ENCODE measurements at regions not wholly inside any gene's neighbourhood (a gene's known extent, or its start where the extent isn't known, plus 50 kb on each side); places are given as distances from the start of the nearest gene placed in this dataset.

DNA sequence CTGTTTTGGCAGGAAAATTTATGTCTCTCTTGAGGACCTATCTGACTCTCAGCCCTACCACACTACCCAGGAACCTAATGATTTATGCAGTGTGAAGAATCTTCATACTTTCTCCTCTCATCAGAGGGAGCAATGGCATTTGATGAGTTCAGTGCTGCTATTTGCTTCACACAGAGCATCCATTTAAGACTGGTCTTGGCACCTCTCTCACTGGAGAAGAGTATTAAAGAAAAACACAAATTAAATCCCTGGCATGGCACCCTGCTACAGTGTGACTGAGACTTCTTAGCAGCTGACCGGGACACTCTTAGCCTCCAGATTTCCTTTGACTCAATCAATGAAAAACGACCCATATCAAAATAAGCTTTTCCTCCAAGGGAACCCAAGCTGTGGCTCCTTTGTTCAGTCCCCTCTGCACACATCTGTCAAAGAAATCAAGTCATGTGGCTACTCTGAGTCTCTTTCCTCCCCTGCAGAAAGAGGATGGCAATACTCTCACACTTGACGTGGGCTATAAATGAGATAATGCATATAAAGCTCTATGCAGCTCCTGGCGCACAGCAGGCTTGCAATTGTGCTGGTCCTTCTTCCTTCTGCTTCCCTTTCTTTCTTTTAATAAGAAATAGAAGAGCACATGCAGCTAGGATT, 186.1 kb upstream of the E2F8 start (continued):
- TF ChIP-seq, protein P1, sequence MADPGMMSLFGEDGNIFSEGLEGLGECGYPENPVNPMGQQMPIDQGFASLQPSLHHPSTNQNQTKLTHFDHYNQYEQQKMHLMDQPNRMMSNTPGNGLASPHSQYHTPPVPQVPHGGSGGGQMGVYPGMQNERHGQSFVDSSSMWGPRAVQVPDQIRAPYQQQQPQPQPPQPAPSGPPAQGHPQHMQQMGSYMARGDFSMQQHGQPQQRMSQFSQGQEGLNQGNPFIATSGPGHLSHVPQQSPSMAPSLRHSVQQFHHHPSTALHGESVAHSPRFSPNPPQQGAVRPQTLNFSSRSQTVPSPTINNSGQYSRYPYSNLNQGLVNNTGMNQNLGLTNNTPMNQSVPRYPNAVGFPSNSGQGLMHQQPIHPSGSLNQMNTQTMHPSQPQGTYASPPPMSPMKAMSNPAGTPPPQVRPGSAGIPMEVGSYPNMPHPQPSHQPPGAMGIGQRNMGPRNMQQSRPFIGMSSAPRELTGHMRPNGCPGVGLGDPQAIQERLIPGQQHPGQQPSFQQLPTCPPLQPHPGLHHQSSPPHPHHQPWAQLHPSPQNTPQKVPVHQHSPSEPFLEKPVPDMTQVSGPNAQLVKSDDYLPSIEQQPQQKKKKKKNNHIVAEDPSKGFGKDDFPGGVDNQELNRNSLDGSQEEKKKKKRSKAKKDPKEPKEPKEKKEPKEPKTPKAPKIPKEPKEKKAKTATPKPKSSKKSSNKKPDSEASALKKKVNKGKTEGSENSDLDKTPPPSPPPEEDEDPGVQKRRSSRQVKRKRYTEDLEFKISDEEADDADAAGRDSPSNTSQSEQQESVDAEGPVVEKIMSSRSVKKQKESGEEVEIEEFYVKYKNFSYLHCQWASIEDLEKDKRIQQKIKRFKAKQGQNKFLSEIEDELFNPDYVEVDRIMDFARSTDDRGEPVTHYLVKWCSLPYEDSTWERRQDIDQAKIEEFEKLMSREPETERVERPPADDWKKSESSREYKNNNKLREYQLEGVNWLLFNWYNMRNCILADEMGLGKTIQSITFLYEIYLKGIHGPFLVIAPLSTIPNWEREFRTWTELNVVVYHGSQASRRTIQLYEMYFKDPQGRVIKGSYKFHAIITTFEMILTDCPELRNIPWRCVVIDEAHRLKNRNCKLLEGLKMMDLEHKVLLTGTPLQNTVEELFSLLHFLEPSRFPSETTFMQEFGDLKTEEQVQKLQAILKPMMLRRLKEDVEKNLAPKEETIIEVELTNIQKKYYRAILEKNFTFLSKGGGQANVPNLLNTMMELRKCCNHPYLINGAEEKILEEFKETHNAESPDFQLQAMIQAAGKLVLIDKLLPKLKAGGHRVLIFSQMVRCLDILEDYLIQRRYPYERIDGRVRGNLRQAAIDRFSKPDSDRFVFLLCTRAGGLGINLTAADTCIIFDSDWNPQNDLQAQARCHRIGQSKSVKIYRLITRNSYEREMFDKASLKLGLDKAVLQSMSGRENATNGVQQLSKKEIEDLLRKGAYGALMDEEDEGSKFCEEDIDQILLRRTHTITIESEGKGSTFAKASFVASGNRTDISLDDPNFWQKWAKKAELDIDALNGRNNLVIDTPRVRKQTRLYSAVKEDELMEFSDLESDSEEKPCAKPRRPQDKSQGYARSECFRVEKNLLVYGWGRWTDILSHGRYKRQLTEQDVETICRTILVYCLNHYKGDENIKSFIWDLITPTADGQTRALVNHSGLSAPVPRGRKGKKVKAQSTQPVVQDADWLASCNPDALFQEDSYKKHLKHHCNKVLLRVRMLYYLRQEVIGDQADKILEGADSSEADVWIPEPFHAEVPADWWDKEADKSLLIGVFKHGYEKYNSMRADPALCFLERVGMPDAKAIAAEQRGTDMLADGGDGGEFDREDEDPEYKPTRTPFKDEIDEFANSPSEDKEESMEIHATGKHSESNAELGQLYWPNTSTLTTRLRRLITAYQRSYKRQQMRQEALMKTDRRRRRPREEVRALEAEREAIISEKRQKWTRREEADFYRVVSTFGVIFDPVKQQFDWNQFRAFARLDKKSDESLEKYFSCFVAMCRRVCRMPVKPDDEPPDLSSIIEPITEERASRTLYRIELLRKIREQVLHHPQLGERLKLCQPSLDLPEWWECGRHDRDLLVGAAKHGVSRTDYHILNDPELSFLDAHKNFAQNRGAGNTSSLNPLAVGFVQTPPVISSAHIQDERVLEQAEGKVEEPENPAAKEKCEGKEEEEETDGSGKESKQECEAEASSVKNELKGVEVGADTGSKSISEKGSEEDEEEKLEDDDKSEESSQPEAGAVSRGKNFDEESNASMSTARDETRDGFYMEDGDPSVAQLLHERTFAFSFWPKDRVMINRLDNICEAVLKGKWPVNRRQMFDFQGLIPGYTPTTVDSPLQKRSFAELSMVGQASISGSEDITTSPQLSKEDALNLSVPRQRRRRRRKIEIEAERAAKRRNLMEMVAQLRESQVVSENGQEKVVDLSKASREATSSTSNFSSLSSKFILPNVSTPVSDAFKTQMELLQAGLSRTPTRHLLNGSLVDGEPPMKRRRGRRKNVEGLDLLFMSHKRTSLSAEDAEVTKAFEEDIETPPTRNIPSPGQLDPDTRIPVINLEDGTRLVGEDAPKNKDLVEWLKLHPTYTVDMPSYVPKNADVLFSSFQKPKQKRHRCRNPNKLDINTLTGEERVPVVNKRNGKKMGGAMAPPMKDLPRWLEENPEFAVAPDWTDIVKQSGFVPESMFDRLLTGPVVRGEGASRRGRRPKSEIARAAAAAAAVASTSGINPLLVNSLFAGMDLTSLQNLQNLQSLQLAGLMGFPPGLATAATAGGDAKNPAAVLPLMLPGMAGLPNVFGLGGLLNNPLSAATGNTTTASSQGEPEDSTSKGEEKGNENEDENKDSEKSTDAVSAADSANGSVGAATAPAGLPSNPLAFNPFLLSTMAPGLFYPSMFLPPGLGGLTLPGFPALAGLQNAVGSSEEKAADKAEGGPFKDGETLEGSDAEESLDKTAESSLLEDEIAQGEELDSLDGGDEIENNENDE (IDR thresholded peaks at IDR 0.05; ENCODE audit: insufficient replicate concordance, low read length), result no peak
- TF ChIP-seq, protein P2, sequence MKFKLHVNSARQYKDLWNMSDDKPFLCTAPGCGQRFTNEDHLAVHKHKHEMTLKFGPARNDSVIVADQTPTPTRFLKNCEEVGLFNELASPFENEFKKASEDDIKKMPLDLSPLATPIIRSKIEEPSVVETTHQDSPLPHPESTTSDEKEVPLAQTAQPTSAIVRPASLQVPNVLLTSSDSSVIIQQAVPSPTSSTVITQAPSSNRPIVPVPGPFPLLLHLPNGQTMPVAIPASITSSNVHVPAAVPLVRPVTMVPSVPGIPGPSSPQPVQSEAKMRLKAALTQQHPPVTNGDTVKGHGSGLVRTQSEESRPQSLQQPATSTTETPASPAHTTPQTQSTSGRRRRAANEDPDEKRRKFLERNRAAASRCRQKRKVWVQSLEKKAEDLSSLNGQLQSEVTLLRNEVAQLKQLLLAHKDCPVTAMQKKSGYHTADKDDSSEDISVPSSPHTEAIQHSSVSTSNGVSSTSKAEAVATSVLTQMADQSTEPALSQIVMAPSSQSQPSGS (IDR thresholded peaks at IDR 0.05; ENCODE audit: low read length), result no peak
- TF ChIP-seq MAX (IDR thresholded peaks at IDR 0.05) (no peak), FOSL1 (IDR thresholded peaks at IDR 0.05; ENCODE audit: insufficient read depth, low read depth, low read length) (no peak), SIRT6 (IDR thresholded peaks at IDR 0.05; ENCODE audit: low read length) (no peak), TAF1 (IDR thresholded peaks at IDR 0.05; ENCODE audit: low read depth, low read length) (no peak)
